K562 (cell line): ENCODE measurements at regions not wholly inside any gene's neighbourhood (a gene's known extent, or its start where the extent isn't known, plus 50 kb on each side); places are given as distances from the start of the nearest gene placed in this dataset.

Experiments used
- CBX2 ChIP-seq: fragments of 200-600 bp; sonication (generic); IDR thresholded peaks from one replicate; pipeline ENCODE4 v1.6.1; 2012; ENCODE audit warnings: mild to moderate bottlenecking, low read length, inconsistent platforms; ENCODE audit not compliant: insufficient read depth, poor library complexity, severe bottlenecking
- CHD1 ChIP-seq: fragments of 200-600 bp; sonication (generic); IDR thresholded peaks from one replicate; pipeline ENCODE4 v1.6.1; 2012; ENCODE audit warnings: mild to moderate bottlenecking, moderate library complexity, low read length, inconsistent platforms
- KLF13 ChIP-seq: fragments of 450-650 bp; IDR thresholded peaks from 2 replicates; pipeline ENCODE4 v1.6.1; 2016; ENCODE audit warnings: missing genetic modification characterization, low read depth, mild to moderate bottlenecking, missing compliant biosample characterization, moderate library complexity, borderline replicate concordance
- NR3C1 ChIP-seq: sonication (generic); formaldehyde crosslinking; IDR thresholded peaks from 2 replicates; pipeline ENCODE4 v1.8.1; 2022; ENCODE audit warnings: missing genetic modification reagents
- NRF1 ChIP-seq, 2 experiments: fragments of 450-650 bp; IDR thresholded peaks in 1 of 2; conservative IDR thresholded peaks in 1 of 2; 2 replicates each; pipeline ENCODE4 v1.6.1; 2014; ENCODE audit warnings: mild to moderate bottlenecking in 2 of 2
- POLR2AphosphoS2 ChIP-seq: IDR thresholded peaks from 2 replicates; pipeline ENCODE4 v1.6.1; 2012; ENCODE audit warnings: low read length, improper control_type of control experiment
- ZFX ChIP-seq: sonication (generic); formaldehyde crosslinking; IDR thresholded peaks from 2 replicates; pipeline ENCODE4 v1.8.0; 2022; ENCODE audit warnings: mild to moderate bottlenecking, missing genetic modification reagents, moderate library complexity
- ZNF212 ChIP-seq: fragments of 450-650 bp; formaldehyde crosslinking; IDR thresholded peaks from 2 replicates; pipeline ENCODE4 v1.4.0; 2020; ENCODE audit warnings: mild to moderate bottlenecking
- TF ChIP-seq, protein P1 (sequence below): sonication (generic); formaldehyde crosslinking; IDR thresholded peaks from 2 replicates; pipeline ENCODE4 v1.8.0; 2022; ENCODE audit warnings: mild to moderate bottlenecking, missing genetic modification reagents
- TF ChIP-seq, protein P2 (sequence below), 2 experiments: fragments of 200-800 bp in 1 of 2; sonication (Bioruptor generic) in 1 of 2; sonication (generic) in 1 of 2; formaldehyde crosslinking in 1 of 2; IDR thresholded peaks in 1 of 2; conservative IDR thresholded peaks in 1 of 2; 2 replicates each; pipeline versions ENCODE4 v1.5.0 to v1.6.1; 2016 to 2020; ENCODE audit warnings: missing compliant biosample characterization in 1 of 2, missing genetic modification characterization in 1 of 2, missing genetic modification reagents in 1 of 2
- TF ChIP-seq, protein P3 (sequence below), 2 experiments: fragments of 450-650 bp; IDR thresholded peaks; 2 replicates each; pipeline ENCODE4 v1.6.1; 2016; ENCODE audit warnings: mild to moderate bottlenecking in 2 of 2, borderline replicate concordance in 1 of 2, low read depth in 1 of 2, moderate library complexity in 1 of 2

DNA sequence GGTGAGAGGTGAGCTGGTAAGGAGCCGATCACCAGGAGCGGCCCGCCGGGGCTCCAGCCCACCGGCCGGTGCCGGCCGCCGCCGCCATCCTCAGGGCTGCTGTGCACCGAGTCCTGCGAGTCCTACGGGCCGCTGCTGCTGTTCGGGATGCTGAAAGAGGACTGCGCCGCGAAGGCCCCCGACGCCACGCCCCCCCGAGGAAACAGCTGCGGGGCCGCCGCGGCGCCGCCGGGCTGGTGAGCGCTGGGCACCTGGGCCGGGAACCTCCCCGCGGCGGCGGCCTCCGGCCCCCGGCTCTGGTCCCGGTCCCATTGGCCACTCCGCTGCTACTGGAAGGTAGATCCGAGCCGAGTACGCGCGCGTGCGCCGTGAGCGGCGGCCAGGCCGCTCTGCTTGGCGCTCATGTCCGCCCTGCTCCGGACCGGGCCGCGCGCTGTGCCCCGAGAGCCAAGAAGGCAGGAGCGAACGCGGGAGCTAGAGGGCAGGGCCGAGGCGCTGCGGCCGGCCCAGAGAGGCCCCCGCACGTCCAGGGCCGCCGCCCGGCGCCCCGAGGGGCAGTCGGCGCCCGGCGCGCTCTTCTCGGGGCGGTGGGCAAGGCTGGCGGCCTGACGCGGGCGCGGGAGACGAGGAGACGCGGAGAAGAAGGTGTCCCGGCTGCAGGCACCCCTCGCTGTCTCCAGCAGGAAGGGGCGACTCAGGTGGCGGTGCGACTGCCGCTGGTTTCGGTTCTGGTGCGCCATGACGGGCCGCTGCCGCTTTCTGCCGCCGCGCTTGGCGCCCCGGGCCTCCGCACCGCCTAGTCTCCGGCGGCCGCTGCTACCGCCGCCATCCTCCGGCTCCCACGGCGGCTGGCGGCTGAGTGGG is 121.3 kb upstream of the WIPF3 start (continued):
- TF ChIP-seq, protein P1, sequence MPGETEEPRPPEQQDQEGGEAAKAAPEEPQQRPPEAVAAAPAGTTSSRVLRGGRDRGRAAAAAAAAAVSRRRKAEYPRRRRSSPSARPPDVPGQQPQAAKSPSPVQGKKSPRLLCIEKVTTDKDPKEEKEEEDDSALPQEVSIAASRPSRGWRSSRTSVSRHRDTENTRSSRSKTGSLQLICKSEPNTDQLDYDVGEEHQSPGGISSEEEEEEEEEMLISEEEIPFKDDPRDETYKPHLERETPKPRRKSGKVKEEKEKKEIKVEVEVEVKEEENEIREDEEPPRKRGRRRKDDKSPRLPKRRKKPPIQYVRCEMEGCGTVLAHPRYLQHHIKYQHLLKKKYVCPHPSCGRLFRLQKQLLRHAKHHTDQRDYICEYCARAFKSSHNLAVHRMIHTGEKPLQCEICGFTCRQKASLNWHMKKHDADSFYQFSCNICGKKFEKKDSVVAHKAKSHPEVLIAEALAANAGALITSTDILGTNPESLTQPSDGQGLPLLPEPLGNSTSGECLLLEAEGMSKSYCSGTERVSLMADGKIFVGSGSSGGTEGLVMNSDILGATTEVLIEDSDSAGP (CRISPR knock-in tag): no peak
- peak; percentile 90 to 91 for TF ChIP-seq NRF1 (conservative IDR thresholded peaks at IDR 0.05 in 1 of 2, IDR thresholded peaks at IDR 0.05 in 1 of 2)
- TF ChIP-seq, protein P2, sequence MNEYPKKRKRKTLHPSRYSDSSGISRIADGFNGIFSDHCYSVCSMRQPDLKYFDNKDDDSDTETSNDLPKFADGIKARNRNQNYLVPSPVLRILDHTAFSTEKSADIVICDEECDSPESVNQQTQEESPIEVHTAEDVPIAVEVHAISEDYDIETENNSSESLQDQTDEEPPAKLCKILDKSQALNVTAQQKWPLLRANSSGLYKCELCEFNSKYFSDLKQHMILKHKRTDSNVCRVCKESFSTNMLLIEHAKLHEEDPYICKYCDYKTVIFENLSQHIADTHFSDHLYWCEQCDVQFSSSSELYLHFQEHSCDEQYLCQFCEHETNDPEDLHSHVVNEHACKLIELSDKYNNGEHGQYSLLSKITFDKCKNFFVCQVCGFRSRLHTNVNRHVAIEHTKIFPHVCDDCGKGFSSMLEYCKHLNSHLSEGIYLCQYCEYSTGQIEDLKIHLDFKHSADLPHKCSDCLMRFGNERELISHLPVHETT (CRISPR knock-in tag; conservative IDR thresholded peaks at IDR 0.05 in 1 of 2, IDR thresholded peaks at IDR 0.05 in 1 of 2): peak in 1 of 2 experiments; percentile 97; a peak in 2 of 4 replicates
- no peak for TF ChIP-seq CBX2
- TF ChIP-seq KLF13: peak; percentile 67; the same call in 1 of the 2 replicates
- TF ChIP-seq ZNF212 (CRISPR knock-in tag): no peak
- 0 out of 2 replicates have a peak, but pooled peaks have one; percentile 27 for TF ChIP-seq NR3C1 (CRISPR knock-in tag)
- TF ChIP-seq, protein P3, sequence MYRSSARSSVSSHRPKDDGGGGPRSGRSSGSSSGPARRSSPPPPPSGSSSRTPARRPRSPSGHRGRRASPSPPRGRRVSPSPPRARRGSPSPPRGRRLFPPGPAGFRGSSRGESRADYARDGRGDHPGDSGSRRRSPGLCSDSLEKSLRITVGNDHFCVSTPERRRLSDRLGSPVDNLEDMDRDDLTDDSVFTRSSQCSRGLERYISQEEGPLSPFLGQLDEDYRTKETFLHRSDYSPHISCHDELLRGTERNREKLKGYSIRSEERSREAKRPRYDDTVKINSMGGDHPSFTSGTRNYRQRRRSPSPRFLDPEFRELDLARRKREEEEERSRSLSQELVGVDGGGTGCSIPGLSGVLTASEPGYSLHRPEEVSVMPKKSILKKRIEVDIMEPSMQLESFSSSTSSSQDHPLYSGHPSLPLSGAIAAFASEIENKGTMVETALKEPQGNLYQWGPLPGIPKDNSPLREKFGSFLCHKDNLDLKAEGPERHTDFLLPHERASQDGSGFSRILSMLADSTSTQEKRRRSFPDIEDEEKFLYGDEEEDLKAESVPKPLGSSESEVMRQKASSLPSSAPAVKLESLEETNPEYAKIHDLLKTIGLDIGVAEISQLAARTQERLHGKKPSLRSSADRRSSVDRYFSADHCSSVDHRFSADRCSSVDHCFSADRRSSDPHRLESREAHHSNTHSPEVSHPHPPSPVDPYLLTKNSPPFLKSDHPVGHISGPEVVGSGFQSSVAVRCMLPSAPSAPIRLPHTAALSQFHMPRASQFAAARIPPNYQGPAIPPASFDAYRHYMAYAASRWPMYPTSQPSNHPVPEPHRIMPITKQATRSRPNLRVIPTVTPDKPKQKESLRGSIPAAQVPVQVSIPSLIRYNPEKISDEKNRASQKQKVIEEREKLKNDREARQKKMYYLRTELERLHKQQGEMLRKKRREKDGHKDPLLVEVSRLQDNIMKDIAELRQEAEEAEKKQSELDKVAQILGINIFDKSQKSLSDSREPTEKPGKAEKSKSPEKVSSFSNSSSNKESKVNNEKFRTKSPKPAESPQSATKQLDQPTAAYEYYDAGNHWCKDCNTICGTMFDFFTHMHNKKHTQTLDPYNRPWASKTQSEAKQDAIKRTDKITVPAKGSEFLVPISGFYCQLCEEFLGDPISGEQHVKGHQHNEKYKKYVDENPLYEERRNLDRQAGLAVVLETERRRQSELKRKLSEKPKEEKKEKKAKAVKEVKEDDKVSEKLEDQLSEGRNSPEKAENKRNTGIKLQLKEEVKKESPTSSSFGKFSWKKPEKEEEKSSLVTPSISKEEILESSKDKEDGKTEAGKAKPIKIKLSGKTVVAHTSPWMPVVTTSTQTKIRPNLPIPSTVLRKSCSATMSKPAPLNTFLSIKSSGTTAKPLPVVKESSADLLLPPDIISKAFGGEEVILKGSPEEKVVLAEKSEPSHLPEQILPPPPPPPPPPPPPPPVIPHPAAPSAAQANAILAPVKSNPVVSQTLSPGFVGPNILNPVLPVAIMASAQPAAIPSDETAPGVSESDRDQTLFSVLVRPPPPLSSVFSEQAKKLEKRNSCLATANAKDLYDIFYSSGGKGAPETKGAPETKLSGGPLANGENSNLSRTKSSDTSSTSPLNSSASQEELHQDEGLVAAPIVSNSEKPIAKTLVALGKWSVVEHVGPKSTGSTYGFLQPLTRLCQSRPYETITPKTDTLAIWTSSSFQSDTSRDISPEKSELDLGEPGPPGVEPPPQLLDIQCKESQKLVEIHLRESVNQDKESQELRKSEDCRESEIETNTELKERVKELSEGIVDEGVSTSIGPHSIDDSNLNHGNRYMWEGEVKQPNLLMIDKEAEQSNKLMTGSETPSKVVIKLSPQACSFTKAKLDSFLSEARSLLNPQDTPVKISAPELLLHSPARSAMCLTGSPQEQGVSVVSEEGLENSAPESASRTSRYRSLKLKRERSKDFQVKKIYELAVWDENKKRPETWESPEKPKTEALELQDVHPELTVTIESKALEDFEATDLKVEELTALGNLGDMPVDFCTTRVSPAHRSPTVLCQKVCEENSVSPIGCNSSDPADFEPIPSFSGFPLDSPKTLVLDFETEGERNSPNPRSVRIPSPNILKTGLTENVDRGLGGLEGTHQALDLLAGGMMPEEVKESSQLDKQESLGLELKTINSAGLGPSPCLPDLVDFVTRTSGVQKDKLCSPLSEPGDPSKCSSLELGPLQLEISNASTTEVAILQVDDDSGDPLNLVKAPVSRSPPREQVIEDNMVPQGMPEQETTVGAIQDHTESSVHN (IDR thresholded peaks at IDR 0.05; ENCODE audit: borderline replicate concordance in 1 of 2, low read depth in 1 of 2): no peak
- peak; percentile 75 for TF ChIP-seq CHD1
- TF ChIP-seq ZFX (CRISPR knock-in tag): peak; percentile 82
- TF ChIP-seq POLR2AphosphoS2: no peak
